ENCODE measurements at regions not wholly inside any gene's neighbourhood (a gene's known extent, or its start where the extent isn't known, plus 50 kb on each side); places are given as distances from the start of the nearest gene placed in this dataset.

DNA sequence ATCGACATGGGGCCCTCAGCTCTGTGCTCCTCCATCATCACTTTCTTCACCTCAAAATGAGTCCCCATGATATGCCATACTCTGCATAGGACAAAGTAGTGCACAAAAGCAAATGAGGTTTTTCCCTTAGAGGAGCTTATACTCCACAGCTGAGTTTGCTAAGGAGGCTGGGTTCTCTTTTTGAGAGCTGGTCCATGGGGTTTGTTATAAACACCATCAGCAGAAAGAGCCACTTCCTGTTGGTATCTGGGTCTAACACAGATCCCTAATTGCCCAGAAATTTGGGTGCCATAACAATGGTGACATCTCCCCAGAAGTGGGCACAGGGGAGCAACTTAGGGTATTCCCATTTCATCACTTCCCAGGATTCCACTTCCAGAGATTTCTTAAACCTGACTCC is 395.7 kb downstream of the FOXO1 start:
- Histone ChIP-seq H3K4me3 (ENCODE audit: control insufficient read depth in 2 of 3, extremely low read depth in 1 of 3, insufficient read depth in 2 of 3, low read depth in 1 of 3, low read length in 3 of 3) (no peak overlapping the region), H3K9me1 (ENCODE audit: control insufficient read depth, extremely low read depth, insufficient read depth, low read length) (no peaks in the 10 kb centered on the region), H3K27me3 (ENCODE audit: control insufficient read depth, extremely low read depth, insufficient read depth, low read length) (no peaks in the 10 kb centered on the region), H2AFZ (ENCODE audit: control insufficient read depth, low read length) (no peak overlapping the region), H3K9ac (ENCODE audit: control insufficient read depth, extremely low read depth, insufficient read depth, low read length) (no peak overlapping the region), H3K9me3 (ENCODE audit: control insufficient read depth, low read depth, low read length) (no peaks in the 10 kb centered on the region), H3K79me2 (ENCODE audit: control insufficient read depth, insufficient read depth, low read length) (no peaks in the 10 kb centered on the region), H3K4me2 (ENCODE audit: control insufficient read depth, extremely low read depth, insufficient read depth, low read depth, low read length) (no peak overlapping the region), H3K36me3 (ENCODE audit: control insufficient read depth in 2 of 2, extremely low read depth in 1 of 2, insufficient read depth in 2 of 2, low read length in 2 of 2) (no peaks in the 10 kb centered on the region), H3K27ac (ENCODE audit: control insufficient read depth, insufficient read depth, low read length) (no peak overlapping the region), H4K20me1 (ENCODE audit: control insufficient read depth, extremely low read depth, insufficient read depth, low read length) (no peaks in the 10 kb centered on the region), H3K4me1 (ENCODE audit: control insufficient read depth, extremely low read depth, insufficient read depth, low read length) (peaks cover 35% of the 10 kb centered on the region)
- FAIRE-seq, result no peak
- dilution Hi-C loops (cut with MboI; ENCODE audit: extremely low pct_ligation_motif_present, low sequenced_read_pairs), result no loop called here
- TF ChIP-seq EZH2 (IDR thresholded peaks at IDR 0.05; ENCODE audit: low read length), result no peak
- no peak for DNase-seq (ENCODE audit: low read depth, low spot score)

DNA sequence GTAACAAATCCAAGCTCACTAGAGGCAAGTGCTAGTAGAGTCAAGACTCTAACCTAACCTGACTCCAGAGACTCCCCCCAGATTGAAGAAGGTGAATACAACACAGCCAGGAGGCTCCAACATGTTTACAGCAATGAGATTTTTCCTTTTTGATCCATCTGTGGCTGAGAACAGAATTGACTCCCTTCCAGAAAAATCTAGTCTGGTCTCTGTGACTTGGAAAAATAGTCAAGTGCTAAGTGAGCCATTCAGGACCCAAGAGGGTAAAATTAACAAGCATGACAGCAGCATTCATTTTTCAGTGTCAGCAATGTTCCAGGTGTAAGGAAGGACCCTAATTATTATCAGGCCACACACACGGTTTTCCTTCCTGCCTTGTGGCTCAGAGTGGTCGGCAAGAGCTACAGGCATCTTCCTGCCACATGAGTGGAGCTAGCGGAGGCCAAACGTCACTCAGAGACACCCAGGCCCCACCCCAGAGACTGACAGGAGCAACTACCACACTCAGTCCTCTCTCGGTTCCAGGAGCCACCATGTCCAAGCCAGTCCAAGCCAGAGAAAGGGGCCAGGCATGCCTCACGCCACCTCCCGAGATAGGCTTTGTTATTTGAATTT is 395.1 kb downstream of the FOXO1 start:
- Histone ChIP-seq H3K9me3 (ENCODE audit: control insufficient read depth, low read depth, low read length) (no peaks in the 10 kb centered on the region), H3K4me2 (ENCODE audit: control insufficient read depth, extremely low read depth, insufficient read depth, low read depth, low read length) (peak overlapping the region; percentile 70), H4K20me1 (ENCODE audit: control insufficient read depth, extremely low read depth, insufficient read depth, low read length) (no peaks in the 10 kb centered on the region), H3K4me3 (ENCODE audit: control insufficient read depth in 2 of 3, extremely low read depth in 1 of 3, insufficient read depth in 2 of 3, low read depth in 1 of 3, low read length in 3 of 3) (peak overlapping the region in 1 of 3 experiments; percentile 3), H3K27me3 (ENCODE audit: control insufficient read depth, extremely low read depth, insufficient read depth, low read length) (no peaks in the 10 kb centered on the region), H3K79me2 (ENCODE audit: control insufficient read depth, insufficient read depth, low read length) (no peaks in the 10 kb centered on the region), H3K36me3 (ENCODE audit: control insufficient read depth in 2 of 2, extremely low read depth in 1 of 2, insufficient read depth in 2 of 2, low read length in 2 of 2) (no peaks in the 10 kb centered on the region), H3K27ac (ENCODE audit: control insufficient read depth, insufficient read depth, low read length) (peak overlapping the region; percentile 65), H2AFZ (ENCODE audit: control insufficient read depth, low read length) (peak overlapping the region; percentile 66), H3K9ac (ENCODE audit: control insufficient read depth, extremely low read depth, insufficient read depth, low read length) (peak overlapping the region; percentile 18), H3K9me1 (ENCODE audit: control insufficient read depth, extremely low read depth, insufficient read depth, low read length) (no peaks in the 10 kb centered on the region), H3K4me1 (ENCODE audit: control insufficient read depth, extremely low read depth, insufficient read depth, low read length) (peaks cover 39% of the 10 kb centered on the region)
- no peak for DNase-seq (ENCODE audit: low read depth, low spot score)
- dilution Hi-C loops (cut with MboI; ENCODE audit: extremely low pct_ligation_motif_present, low sequenced_read_pairs), result no loop called here
- TF ChIP-seq EZH2 (IDR thresholded peaks at IDR 0.05; ENCODE audit: low read length), result no peak
- TF ChIP-seq, protein P1, sequence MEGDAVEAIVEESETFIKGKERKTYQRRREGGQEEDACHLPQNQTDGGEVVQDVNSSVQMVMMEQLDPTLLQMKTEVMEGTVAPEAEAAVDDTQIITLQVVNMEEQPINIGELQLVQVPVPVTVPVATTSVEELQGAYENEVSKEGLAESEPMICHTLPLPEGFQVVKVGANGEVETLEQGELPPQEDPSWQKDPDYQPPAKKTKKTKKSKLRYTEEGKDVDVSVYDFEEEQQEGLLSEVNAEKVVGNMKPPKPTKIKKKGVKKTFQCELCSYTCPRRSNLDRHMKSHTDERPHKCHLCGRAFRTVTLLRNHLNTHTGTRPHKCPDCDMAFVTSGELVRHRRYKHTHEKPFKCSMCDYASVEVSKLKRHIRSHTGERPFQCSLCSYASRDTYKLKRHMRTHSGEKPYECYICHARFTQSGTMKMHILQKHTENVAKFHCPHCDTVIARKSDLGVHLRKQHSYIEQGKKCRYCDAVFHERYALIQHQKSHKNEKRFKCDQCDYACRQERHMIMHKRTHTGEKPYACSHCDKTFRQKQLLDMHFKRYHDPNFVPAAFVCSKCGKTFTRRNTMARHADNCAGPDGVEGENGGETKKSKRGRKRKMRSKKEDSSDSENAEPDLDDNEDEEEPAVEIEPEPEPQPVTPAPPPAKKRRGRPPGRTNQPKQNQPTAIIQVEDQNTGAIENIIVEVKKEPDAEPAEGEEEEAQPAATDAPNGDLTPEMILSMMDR (optimal IDR thresholded peaks at IDR 0.05 in 1 of 3, IDR thresholded peaks at IDR 0.05 in 1 of 3, conservative IDR thresholded peaks at IDR 0.05 in 1 of 3; ENCODE audit: extremely low read depth in 1 of 3, insufficient read depth in 2 of 3, low read length in 3 of 3), result no peak
- no peak for FAIRE-seq

Data from keratinocyte (primary cell).